ENCODE measurements at regions not wholly inside any gene's neighbourhood (a gene's known extent, or its start where the extent isn't known, plus 50 kb on each side); places are given as distances from the start of the nearest gene placed in this dataset.

GRCh38 chr13:63942372-63942771 lies 2526.7 kb upstream of the PCDH20 start:
- Histone ChIP-seq H3K4me1 (no peaks in the 10 kb centered on the region), H3K27ac (no peak overlapping the region), H3K9me3 (no peaks in the 10 kb centered on the region), H3K4me3 (no peak overlapping the region), H3K36me3 (no peaks in the 10 kb centered on the region), H3K27me3 (no peaks in the 10 kb centered on the region)
- no peak for DNase-seq
- no peak for TF ChIP-seq CTCF (IDR thresholded peaks at IDR 0.05)
- intact Hi-C loops (cut with DNase I), result no loop called here
- ATAC-seq, result no peak
- no peak for FAIRE-seq
- 26 to 36% methylated on average over 2 of the region's 2 CpGs for WGBS, 2 donors

GRCh38 chr13:63938851-63939250 lies 2523.2 kb upstream of the PCDH20 start:
- no peaks in the 10 kb centered on the region for H3K27me3 ChIP-seq
- DNase-seq, result no peak
- 83 to 95% methylated on average over 3 of the region's 3 CpGs for WGBS, 2 donors
- no peak for TF ChIP-seq CTCF (IDR thresholded peaks at IDR 0.05)
- ATAC-seq, result no peak
- no peak overlapping the region for H3K4me3 ChIP-seq
- no peaks in the 10 kb centered on the region for H3K36me3 ChIP-seq
- intact Hi-C loops (cut with DNase I), result no loop called here
- H3K4me1 ChIP-seq, result no peaks in the 10 kb centered on the region
- no peak overlapping the region for H3K27ac ChIP-seq
- FAIRE-seq, result no peak
- no peaks in the 10 kb centered on the region for H3K9me3 ChIP-seq

- intact Hi-C loops (cut with DNase I), result no loop called here
- ATAC-seq (no peak), DNase-seq (no peak), FAIRE-seq (no peak)
- Histone ChIP-seq H3K4me3 (no peak overlapping the region), H3K9me3 (no peaks in the 10 kb centered on the region), H3K27me3 (no peaks in the 10 kb centered on the region), H3K27ac (no peak overlapping the region), H3K4me1 (no peaks in the 10 kb centered on the region), H3K36me3 (no peaks in the 10 kb centered on the region)
- WGBS, 2 donors, result 43 to 49% methylated on average over 10 of the region's 10 CpGs
- no peak for TF ChIP-seq CTCF (IDR thresholded peaks at IDR 0.05)
Observed at GRCh38 chr13:63910511-63910910, 2494.9 kb upstream of the PCDH20 start.

GRCh38 chr13:63909726-63910375 lies 2494.2 kb upstream of the PCDH20 start:
- Histone ChIP-seq H3K36me3 (no peaks in the 10 kb centered on the region), H3K4me3 (no peak overlapping the region), H3K27ac (no peak overlapping the region), H3K27me3 (no peaks in the 10 kb centered on the region), H3K9me3 (no peaks in the 10 kb centered on the region), H3K4me1 (no peaks in the 10 kb centered on the region)
- TF ChIP-seq CTCF (IDR thresholded peaks at IDR 0.05), result no peak
- DNase-seq, result no peak
- ATAC-seq, result no peak
- WGBS, 2 donors, result 60 to 72% methylated on average over 6 of the region's 6 CpGs
- no peak for FAIRE-seq
- intact Hi-C loops (cut with DNase I), result no loop called here

GRCh38 chr13:63902141-63902540 lies 2486.5 kb upstream of the PCDH20 start:
- intact Hi-C loops (cut with DNase I), result no loop called here
- no peak overlapping the region for H3K27ac ChIP-seq
- no peaks in the 10 kb centered on the region for H3K4me1 ChIP-seq
- H3K27me3 ChIP-seq, result no peaks in the 10 kb centered on the region
- no peaks in the 10 kb centered on the region for H3K36me3 ChIP-seq
- 77 to 91% methylated on average over 9 of the region's 9 CpGs for WGBS, 2 donors
- no peak for FAIRE-seq
- no peak for ATAC-seq
- TF ChIP-seq CTCF (IDR thresholded peaks at IDR 0.05), result no peak
- no peak overlapping the region for H3K4me3 ChIP-seq
- no peak for DNase-seq
- no peaks in the 10 kb centered on the region for H3K9me3 ChIP-seq

Data from pancreas (tissue), 10 donors.